HG03039 (cell line): ENCODE measurements at regions not wholly inside any gene's neighbourhood (a gene's known extent, or its start where the extent isn't known, plus 50 kb on each side); places are given as distances from the start of the nearest gene placed in this dataset.
"Not testable (repeated sequence)": the region's sequence is repeated elsewhere in the genome, so short reads cannot be mapped to it uniquely, and the experiment has no call there.

Experiments
- ATAC-seq: cut with Tn5 transposase; IDR thresholded peaks from one replicate; pipeline ENCODE4 v1.9.1; 2021; ENCODE audit warnings: mild to moderate bottlenecking, moderate library complexity; ENCODE audit not compliant: unreplicated experiment

DNA sequence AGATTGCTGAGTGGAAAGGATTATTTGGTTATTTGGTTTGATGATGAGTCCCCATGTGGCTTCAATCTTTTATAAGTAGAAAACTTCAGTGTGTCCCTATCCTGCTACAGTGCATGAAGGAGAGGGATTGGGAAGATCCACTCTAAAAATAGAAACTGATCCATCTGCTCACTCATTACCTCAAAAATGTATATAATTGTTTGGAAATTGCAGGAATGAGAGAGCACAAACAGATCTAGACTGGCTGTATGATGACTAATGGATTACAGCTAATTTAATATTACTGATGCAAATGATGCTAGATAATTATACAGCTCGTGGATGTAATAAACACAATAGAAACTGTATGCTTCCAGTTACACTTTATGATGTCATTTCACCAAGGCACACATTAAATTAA, 625.3 kb upstream of the PRR20A start:
- no peak for ATAC-seq

- no peak for ATAC-seq
Measured at GRCh38 chr13:56528040-56528790, 612.5 kb upstream of the PRR20A start.

DNA sequence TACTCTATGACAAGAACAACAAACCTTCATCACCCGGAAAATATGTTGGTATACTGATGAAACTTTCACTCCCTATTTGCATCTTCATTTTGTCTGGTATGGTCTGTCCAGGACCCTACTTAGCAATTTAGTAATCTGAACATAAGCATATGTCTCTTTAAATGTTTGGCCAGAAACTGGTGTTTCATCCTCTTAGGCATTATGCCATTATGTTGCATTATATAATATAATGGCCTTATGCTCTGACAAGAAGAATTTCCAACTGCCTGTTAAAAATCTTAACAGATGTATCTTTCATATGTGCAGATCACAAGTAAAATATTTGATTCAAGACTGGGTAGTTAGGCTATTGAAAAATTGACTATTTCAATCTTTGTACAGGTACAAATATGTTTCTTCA, 610.6 kb upstream of the PRR20A start:
- ATAC-seq = no peak

DNA sequence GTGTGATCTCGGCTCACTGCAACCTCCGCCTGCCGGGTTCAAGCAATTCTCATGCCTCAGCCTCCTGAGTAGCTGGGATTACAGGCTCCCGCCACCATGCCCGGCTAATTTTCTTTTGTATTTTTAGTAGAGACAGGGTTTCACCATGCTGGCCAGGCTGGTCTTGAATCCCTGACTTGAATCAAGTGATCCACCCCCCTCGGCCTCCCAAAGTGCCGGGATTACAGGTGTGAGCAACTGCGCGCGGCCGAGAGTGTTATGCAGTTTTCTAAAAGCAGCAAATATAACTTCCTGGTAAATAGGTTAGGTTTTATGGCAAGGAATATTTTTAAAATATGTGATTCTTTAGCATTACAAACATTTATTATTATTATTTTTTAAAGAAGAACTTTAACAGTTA, 592.8 kb upstream of the PRR20A start:
- not testable (repeated sequence) for ATAC-seq

DNA sequence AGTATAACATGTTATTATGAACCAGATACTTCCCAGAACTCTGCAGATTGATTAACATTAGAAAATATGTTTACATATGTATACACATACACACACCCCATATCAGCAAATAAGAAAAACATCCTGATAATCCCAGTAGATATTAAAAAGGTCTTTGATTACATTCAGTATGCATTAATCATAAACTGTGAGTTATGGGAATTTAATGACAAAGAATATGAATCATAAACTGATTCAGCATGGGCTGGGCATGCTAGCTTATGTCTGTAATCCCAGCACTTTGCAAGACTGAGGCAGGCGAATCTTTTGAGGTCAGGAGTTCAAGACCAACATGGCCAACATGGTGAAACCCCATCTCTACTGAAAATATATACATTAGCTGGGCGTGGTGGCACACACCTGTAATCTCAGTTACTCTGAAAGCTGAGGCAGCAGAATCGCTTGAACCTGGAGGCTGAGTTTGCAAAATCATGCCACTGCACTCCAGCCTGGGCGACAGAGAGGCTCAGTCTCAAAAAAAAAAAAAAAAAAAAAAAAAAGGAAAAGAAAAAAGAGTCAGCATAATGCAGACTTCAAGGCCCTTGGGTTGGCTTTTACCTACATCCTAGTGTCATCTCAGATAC, 581.9 kb upstream of the PRR20A start:
- no peak for ATAC-seq

DNA sequence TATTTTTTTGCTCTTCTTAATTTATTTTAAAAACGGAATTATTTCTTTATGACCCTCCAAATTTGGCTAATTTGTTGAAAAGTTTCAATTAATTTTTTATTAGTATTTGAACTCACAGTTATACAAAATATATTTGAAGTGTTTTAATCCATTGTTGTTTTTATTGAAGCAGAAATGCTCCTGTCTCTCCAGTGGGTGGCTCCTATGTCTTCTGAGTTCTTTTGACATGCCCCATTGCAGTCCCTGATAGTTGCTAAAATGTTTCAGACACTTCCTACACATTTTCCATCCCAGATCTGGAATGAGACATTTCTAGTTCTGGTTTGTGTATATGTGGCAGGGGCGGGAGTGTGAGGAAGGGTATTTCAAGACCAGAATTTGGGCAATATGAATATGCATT, 579.4 kb upstream of the PRR20A start:
- no peak for ATAC-seq

GRCh38 chr13:56563663-56564062, 577.1 kb upstream of the PRR20A start:
- ATAC-seq = no peak

DNA sequence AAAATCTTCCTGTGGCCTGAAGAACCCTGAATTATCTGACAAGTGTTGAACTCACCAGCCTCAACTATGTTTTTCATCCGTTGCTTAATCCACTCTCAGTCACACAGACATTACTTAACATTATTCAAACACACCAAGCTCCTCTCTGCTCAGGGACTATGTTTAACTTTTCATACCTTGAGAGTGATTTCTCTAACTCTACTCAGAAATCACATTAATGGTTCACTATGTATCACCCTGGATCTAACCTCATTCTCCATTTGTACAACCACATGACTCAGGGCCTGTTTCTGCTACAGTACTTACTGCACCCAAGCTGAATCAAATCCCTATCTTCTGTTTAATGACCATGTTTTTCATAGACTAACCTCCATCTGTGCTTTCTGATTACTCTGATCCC, 553.7 kb upstream of the PRR20A start:
- no peak for ATAC-seq

- ATAC-seq = no peak
Measured at GRCh38 chr13:56615572-56615971, 525.1 kb upstream of the PRR20A start.

DNA sequence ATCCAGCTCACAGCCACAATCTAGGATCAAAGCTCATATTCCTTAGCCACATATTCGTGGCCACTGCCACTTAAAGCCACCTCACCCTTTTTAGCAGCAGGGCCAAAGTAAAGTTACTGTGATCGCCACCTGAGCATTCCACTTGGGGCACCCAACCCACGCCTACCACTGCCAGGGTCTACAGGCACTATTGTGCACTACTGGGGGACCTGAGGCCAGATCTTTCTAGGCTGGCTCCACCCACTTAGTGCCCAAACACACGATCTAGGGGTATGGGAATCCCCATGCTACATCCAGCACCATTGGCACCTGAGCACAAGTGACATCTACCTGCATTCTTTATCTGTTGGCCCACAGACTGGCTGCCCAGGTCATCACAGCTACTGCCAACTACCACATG, 517.9 kb upstream of the PRR20A start:
- no peak for ATAC-seq

DNA sequence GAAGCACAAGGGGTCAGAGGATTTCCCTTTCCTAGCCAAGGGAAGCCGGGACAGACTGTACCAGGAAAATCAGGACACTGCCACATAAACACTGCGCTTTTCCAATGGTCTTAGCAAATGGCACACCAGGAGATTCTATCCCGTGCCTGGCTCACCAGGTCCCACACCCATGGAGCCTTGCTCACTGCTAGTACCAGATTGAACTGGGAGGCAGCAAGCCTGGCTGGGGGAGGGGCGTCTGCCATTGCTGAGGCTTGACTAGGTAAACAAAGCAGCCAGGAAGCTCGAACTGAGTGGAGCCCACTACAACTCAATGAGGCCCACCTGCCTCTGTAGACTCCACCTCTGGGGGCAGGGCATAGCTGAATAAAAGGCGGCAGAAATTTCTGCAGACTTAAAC, 511.8 kb upstream of the PRR20A start:
- ATAC-seq = not testable (repeated sequence)

DNA sequence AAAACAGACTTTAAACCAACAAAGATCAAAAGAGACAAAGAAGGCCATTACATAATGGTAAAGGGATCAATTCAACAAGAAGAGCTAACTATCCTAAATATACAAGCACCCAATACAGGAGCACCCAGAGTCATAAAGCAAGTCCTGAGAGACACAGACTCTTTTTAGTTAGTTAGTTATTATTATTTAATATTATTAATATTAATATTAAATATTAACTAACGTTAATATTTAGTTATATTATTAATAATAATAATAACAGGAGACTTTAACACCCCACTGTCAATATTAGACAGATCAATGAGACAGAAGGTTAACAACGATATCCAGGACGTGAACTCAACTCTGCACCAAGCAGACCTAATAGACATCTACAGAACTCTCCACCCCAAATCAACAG, 509.7 kb upstream of the PRR20A start:
- ATAC-seq = not testable (repeated sequence)

GRCh38 chr13:56653043-56653442, 487.7 kb upstream of the PRR20A start:
- ATAC-seq = no peak

DNA sequence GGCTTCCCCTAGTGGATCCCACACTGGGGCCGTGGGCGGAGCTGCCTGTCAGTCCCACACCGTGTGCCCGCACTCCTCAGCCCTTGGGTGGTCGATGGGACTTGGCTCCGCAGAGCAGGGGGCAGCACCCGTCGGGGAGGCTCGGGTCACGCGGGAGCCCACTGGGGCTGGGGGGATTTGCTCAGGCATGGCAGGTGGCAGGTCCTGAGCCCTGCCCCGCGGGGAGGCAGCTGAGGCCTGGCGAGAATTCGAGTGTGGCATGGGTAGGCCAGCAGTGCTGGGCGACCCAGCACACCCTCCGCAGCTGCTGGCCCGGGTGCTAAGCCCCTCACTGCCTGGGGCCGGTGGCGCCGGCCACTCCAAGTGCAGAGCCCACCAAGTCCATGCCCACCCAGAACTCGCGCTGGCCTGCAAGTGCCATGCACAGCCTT, 481.7 kb upstream of the PRR20A start:
- no peak for ATAC-seq

DNA sequence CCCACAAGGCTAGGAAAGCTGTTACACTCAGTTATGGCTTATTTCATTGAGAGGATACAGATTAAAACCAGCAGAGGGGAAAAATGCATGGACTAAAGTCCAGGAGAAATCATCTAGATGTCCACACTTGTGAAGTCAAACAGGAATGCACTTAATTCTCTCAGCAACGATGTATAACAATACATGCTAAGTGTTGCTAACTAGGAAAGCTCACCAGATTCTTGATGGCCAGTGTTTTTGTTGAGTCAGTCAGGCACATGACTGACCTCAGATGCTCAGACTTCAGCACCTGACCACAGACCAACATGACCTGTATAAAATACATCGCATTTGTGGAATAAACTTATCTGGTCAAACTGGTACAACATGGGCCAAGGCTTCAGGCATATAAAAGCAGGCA, 470.2 kb upstream of the PRR20A start:
- ATAC-seq = no peak

DNA sequence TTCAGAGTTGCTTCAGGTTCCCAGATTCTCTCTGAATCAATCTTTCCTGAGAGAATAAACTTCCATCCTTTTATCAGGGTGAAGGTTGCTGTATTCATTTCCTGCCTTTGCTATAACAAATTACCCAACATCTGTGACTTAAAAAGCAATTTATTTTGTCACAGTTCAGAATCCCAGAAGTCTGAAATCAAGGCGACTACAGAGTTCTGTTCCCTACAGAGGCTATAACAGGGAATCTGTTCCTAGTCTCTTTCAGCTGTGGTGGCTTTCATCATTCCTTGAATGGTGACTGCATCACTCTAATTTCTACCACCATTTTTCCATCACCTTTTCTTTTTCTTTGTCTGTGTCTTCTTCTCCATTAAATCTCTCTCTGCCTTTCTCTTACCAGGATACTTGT, 459.3 kb upstream of the PRR20A start:
- no peak for ATAC-seq

DNA sequence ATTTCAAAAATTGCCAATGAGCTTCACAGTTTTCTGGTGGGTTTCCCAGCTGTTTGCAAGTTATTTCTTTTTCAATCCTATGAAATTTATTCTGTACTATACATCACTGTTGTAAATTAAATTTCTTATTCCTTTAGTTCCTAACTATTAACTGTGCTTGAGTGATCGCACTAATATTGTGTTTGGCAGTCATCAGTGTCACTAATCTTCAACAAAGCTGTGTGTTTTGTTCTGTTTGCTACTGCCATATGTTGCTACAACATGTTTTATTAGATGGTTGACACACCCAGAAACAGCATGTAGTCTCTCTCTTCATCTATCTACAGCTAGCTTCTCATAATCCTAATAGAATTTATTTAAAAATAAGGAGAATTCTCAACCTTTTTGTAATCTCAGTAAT, 453.6 kb upstream of the PRR20A start:
- ATAC-seq = no peak

DNA sequence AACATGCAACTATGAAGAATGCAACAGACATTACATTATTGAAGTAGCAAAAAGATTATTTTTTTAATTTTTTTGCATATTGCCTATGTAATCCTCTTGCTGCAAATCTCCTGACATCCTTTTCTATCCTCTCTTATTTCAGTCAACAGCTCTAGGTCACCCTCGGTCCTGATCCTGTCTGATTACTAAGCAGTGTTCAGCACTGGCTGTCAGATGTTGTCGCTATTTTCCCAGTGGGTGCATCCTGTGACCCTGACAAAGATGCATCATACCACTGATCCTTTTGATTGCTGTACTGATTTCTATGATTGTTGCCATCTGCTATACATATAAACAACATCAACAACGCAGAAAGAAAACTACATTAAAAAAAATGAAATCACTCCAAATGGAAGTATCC, 443.7 kb upstream of the PRR20A start:
- no peak for ATAC-seq

DNA sequence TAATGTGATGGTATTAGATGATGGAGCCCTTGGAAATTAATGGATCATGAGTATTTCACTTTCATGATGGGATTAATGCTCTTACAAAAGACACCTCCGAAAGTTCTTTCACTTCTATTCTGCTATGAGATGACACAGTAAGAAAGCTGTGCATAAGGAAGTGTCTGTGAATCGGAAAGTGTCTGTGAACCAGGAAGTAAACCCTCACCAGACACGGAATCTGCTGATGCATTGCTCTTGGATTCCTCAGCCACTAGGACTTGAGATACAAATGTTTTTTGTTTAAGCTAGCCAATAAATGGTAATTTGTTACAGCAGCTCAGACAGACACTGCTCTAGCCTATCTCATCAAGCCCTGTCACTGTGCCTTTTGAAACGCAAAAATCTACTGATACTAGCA, 440.4 kb upstream of the PRR20A start:
- no peak for ATAC-seq

DNA sequence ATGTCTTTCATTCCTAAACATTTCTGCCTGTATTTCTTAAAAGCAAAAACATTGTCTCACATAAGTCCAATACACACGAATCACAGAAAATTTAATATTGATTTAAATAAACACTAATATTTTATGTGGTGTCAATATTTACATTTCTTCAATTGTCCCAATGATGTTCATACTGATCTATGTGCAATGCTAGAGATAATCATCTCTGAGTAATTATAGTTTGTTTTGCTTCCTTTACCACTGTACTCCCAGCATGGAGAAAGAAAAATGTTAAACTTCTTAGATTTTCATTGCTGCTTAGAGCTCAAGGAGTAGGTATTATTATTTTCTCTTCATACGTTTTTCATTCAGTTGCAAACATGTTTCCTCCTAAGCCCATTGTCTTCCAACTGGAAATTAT, 434.2 kb upstream of the PRR20A start:
- no peak for ATAC-seq

- no peak for ATAC-seq
Measured at GRCh38 chr13:56713656-56714055, 427.1 kb upstream of the PRR20A start.

DNA sequence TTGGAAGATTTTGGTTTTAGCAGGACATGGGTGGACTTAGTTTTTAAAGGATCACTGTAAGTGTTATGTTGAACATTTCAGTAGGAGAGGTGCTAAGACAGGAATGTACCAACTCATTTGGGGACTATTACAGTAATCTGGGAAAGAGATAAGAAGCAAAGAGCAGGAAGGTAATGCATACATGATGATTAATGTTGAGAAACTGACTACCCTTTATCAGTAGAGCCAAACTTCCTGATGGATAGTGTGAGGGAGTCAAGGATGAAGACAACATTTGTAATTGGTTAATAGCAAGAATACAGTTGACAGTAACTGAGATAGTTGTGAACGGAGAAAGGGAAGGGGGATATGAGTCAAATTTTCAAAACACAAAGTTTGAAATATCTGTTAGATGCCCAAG, 421.9 kb upstream of the PRR20A start:
- no peak for ATAC-seq

DNA sequence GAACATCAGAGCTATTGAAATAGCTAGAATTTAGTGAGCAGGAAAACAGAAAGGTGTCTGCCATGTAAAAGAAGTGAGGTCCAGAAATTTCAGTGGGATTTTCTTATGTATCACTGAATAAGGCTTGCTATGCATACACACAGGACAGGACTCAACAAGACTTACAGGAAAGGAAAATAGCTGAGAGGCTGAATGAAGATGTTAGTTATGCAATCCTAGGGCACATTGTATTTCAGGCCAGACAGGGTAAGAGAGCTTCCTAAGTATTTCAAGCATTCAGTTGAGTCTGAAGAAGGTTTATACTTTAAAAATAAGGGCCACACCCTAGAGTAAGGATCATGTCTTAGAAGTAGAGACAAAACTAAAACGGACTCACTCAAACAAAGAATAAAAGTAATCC, 419.9 kb upstream of the PRR20A start:
- no peak for ATAC-seq
